Heart left ventricle (tissue), 16 donors: ENCODE measurements at regions not wholly inside any gene's neighbourhood (a gene's known extent, or its start where the extent isn't known, plus 50 kb on each side); places are given as distances from the start of the nearest gene placed in this dataset.

Experiments
- ATAC-seq, 4 donors: fragments of 200-7000 bp; cut with Tn5 transposase; one replicate each; pipeline ENCODE4 v1.9.1; 2020 to 2022; ENCODE audit warnings: moderate library complexity in 4 of 4, mild to moderate bottlenecking in 3 of 4, moderate number of reproducible peaks in 1 of 4
- DNase-seq, 5 donors: peaks; one replicate each; pipeline ENCODE4 v3.0.0-alpha.2; 2020
- H3K27ac ChIP-seq, 12 donors: fragments of 200-600 bp; sonication (generic) in 4 of 12; one replicate each; pipeline versions ENCODE4 v1.5.0 to v1.8.0; 2016 to 2022; ENCODE audit warnings: mild to moderate bottlenecking in 2 of 12
- H3K27me3 ChIP-seq, 9 donors: fragments of 200-600 bp; sonication (generic) in 2 of 9; one replicate each; pipeline versions ENCODE4 v1.5.1 to v1.8.0; 2016 to 2022; ENCODE audit warnings: mild to moderate bottlenecking in 3 of 9
- H3K36me3 ChIP-seq, 9 donors: fragments of 200-600 bp; sonication (generic) in 2 of 9; one replicate each; pipeline versions ENCODE4 v1.5.0 to v1.8.0; 2018 to 2022; ENCODE audit warnings: mild to moderate bottlenecking in 2 of 9
- H3K4me1 ChIP-seq, 12 donors: fragments of 200-600 bp; sonication (generic) in 4 of 12; one replicate each; pipeline versions ENCODE4 v1.5.0 to v1.8.0; 2016 to 2022; ENCODE audit warnings: mild to moderate bottlenecking in 3 of 12
- H3K4me3 ChIP-seq, 12 donors: fragments of 200-600 bp; sonication (generic) in 4 of 12; one replicate each; pipeline versions ENCODE4 v1.5.0 to v1.8.0; 2017 to 2022; ENCODE audit warnings: mild to moderate bottlenecking in 9 of 12, moderate library complexity in 4 of 12
- H3K9me3 ChIP-seq, 12 donors: fragments of 200-600 bp; sonication (generic) in 4 of 12; one replicate each; pipeline versions ENCODE4 v1.5.0 to v1.8.0; 2016 to 2022; ENCODE audit warnings: mild to moderate bottlenecking in 1 of 12
- POLR2A ChIP-seq, 2 donors: fragments of 450-650 bp; IDR thresholded peaks; one replicate each; pipeline ENCODE4 v1.6.1; 2017; ENCODE audit warnings: antibody characterized with exemption in 2 of 2, mild to moderate bottlenecking in 2 of 2, moderate library complexity in 2 of 2
- WGBS, 4 donors: extraction: QIAGEN DNeasy Blood & Tissue Kit in 2 of 4; methylation state at CpG; one replicate each; pipeline versions ENCODE4 v1.1.5 to v1.1.7; 2013 to 2018; 5-methylcytosine and 5-hydroxymethylcytosine counted together
- intact Hi-C, 10 donors: fragments of 100-400 bp; cut with DNase I; formaldehyde crosslinking; loops; one replicate each; pipeline versions ENCODE4 v1.11.1 to v1.14.2; 2022
- TF ChIP-seq, protein P1 (sequence below), 12 donors: fragments of 200-600 bp; sonication (generic) in 4 of 12; IDR thresholded peaks; one replicate each; pipeline versions ENCODE4 v1.5.0 to v1.8.0; 2018 to 2022; ENCODE audit warnings: antibody characterized with exemption in 12 of 12, mild to moderate bottlenecking in 5 of 12
- donor health status: ischemic (EF 13 %, LVEDD 7.1; RV severe dilation, severe dysfunction).
- donor health status: healthy with polysubstance abuse.
- donor health status: DM: no; HTN: yes; CAD: no.
- donor health status: DM: no; HTN: no; CAD: no.
- donor health status: ischemic (EF 25% LVEDD 6.9; RV normal size, moderate dysfunction).
- donor health status: ischemic (EF 25% LVEDD 5.7; RV mildly dilated, moderate dysfunction).
- donor health status: healthy.
- donor health status: DM: yes; HTN: yes; CAD: no.
- donor health status: ischemic (EF 35%, LVEDD 5.7; RV mildly dilated, moderate dysfunction).
- donor health status: nonischemic (EF 11% LVEDD 7.7; RV severe dilation, severe dysfunction).
- donor health status: DM: yes; HTN: yes; CAD: no.
- donor health status: PGD.
- donor health status: ischemic (EF 29% LVEDD 5.4; RV normal size, mild dysfunction).
- donor health status: nonischemic (EF 23%, LVEDD 6.1; RV moderate dilation, normal function).

DNA sequence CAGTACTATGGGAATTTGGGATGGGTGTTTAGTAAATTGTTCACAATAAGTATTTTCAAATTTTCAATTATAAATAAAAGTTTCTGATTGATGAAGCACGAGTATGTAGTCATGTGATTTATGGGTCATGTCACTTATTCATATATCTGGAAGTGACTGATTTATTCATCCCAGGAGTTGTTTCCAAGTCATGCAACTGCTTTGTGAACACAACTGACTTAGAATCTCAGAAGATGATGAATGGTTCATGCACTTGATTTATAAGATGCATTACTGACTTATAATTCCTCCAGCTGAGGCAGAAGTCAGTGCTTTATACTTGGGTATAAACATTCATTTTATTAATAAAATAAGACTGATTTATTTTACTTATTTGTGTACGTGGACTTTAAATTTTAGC lies 137.8 kb upstream of the CBLB start:
- Histone ChIP-seq H3K4me1 (peaks cover 0 to 20% (median 3%) of the 10 kb centered on the region in 12 donors), H3K27me3 (no peaks in the 10 kb centered on the region), H3K9me3 (no peaks in the 10 kb centered on the region), H3K27ac (no peak overlapping the region), H3K36me3 (no peaks in the 10 kb centered on the region), H3K4me3 (no peak overlapping the region)
- 79 to 93% (median 86%) methylated on average over 2 of the region's 2 CpGs for WGBS, 4 donors
- no peak for DNase-seq
- intact Hi-C loops = no loop called here
- ATAC-seq = no peak
- no peak for TF ChIP-seq POLR2A (IDR thresholded peaks at IDR 0.05)
- TF ChIP-seq, protein P1, sequence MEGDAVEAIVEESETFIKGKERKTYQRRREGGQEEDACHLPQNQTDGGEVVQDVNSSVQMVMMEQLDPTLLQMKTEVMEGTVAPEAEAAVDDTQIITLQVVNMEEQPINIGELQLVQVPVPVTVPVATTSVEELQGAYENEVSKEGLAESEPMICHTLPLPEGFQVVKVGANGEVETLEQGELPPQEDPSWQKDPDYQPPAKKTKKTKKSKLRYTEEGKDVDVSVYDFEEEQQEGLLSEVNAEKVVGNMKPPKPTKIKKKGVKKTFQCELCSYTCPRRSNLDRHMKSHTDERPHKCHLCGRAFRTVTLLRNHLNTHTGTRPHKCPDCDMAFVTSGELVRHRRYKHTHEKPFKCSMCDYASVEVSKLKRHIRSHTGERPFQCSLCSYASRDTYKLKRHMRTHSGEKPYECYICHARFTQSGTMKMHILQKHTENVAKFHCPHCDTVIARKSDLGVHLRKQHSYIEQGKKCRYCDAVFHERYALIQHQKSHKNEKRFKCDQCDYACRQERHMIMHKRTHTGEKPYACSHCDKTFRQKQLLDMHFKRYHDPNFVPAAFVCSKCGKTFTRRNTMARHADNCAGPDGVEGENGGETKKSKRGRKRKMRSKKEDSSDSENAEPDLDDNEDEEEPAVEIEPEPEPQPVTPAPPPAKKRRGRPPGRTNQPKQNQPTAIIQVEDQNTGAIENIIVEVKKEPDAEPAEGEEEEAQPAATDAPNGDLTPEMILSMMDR (IDR thresholded peaks at IDR 0.05) = no peak

DNA sequence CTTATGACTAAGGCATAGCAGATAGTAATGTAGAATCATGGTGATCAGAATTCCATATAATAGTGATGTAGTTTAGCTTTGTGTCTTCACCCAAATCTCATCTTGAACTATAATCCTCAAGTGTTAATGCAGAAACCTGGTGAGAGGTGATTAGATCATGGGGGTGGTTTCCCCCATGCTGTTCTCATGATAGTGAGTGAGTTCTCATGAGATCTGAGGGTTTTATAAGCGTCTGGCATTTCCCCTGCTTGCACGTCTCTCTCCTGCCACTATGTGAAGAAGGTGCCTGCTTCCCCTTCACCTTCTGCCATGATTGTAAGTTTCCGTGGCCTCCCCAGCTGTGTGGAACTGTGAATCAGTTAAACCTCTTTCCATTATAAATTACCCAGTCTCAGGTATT lies 138.7 kb upstream of the CBLB start:
- no peak overlapping the region for H3K27ac ChIP-seq
- peaks cover 0 to 20% (median 3%) of the 10 kb centered on the region in 12 donors for H3K4me1 ChIP-seq
- H3K27me3 ChIP-seq = no peaks in the 10 kb centered on the region
- ATAC-seq = no peak
- H3K36me3 ChIP-seq = no peaks in the 10 kb centered on the region
- 80 to 94% (median 89%) methylated on average over 3 of the region's 3 CpGs for WGBS, 4 donors
- TF ChIP-seq, protein P1 (IDR thresholded peaks at IDR 0.05) = no peak
- no peak for TF ChIP-seq POLR2A (IDR thresholded peaks at IDR 0.05)
- intact Hi-C loops = no loop called here
- no peak for DNase-seq
- no peak overlapping the region for H3K4me3 ChIP-seq
- no peaks in the 10 kb centered on the region for H3K9me3 ChIP-seq

DNA sequence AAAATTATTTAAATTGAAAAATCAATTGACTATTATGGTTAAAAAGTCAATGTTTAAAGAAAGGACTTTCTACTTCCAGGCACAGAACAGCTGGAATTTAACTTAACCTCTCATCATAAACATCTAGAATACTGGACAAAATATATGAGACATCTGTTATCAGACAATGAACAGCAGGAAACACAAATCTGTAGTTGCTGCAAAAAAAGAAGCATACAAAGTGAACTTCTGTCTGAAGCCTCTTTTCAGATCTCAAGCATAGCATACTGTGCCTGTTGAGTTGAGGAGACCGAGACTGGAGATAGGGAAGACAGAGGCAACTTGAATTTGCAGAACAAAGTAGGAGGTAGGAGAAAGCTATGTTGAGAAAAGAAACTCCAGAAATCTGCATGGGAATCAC lies 140.0 kb upstream of the CBLB start:
- H3K4me1 ChIP-seq = peaks cover 0 to 12% (median 1%) of the 10 kb centered on the region in 12 donors
- no peak overlapping the region for H3K27ac ChIP-seq
- ATAC-seq (no peak), DNase-seq (no peak)
- H3K4me3 ChIP-seq = no peak overlapping the region
- H3K9me3 ChIP-seq = no peaks in the 10 kb centered on the region
- H3K27me3 ChIP-seq = no peaks in the 10 kb centered on the region
- intact Hi-C loops = no loop called here
- no peak for TF ChIP-seq POLR2A (IDR thresholded peaks at IDR 0.05)
- TF ChIP-seq, protein P1 (IDR thresholded peaks at IDR 0.05) = no peak
- WGBS, 4 donors = 56 to 68% (median 62%) methylated on average over 1 of the region's 1 CpG
- no peaks in the 10 kb centered on the region for H3K36me3 ChIP-seq

DNA sequence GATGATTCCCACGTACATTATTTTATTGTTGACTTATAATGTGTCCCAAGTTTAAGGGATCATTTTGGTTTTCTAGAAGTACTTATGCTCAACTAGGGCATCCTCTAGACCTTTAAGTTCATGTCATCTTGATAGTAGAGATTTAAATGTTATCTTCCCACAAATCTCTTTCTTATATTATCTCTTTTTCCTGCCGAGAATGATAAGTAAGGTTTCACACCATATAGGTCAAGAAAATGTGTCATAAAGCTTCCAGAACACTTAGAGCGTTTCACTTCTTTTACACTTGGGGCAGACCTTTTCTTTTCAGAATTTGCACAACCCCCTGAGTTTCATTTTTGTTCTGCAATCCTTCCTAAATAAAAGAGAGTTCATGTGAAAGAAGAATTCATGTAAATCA lies 142.0 kb upstream of the CBLB start:
- H3K36me3 ChIP-seq = no peaks in the 10 kb centered on the region
- no peak overlapping the region for H3K4me3 ChIP-seq
- no peak overlapping the region for H3K27ac ChIP-seq
- H3K9me3 ChIP-seq = no peaks in the 10 kb centered on the region
- ATAC-seq (no peak), DNase-seq (no peak)
- no peaks in the 10 kb centered on the region for H3K27me3 ChIP-seq
- 80 to 82% (median 81%) methylated on average over 3 of the region's 3 CpGs for WGBS, 4 donors
- TF ChIP-seq, protein P1 (IDR thresholded peaks at IDR 0.05) = no peak
- TF ChIP-seq POLR2A (IDR thresholded peaks at IDR 0.05) = no peak
- intact Hi-C loops = no loop called here
- peaks cover 0 to 16% (median 0%) of the 10 kb centered on the region in 12 donors for H3K4me1 ChIP-seq
